Fibroblast of skin of abdomen (primary cell): ENCODE measurements at regions not wholly inside any gene's neighbourhood (a gene's known extent, or its start where the extent isn't known, plus 50 kb on each side); places are given as distances from the start of the nearest gene placed in this dataset.
"Not testable (repeated sequence)": the region's sequence is repeated elsewhere in the genome, so short reads cannot be mapped to it uniquely, and the experiment has no call there.

ENCODE experiments used
- DNase-seq: peaks from one replicate; pipeline ENCODE4 v3.0.0-alpha.2; 2013

- DNase-seq: not testable (repeated sequence)
Measured at GRCh38 chr9:39463696-39464095, 108.2 kb downstream of the SPATA31A1 start.

GRCh38 chr9:39464122-39464777, 108.8 kb downstream of the SPATA31A1 start:
- peak; percentile 82 for DNase-seq

GRCh38 chr9:39474499-39474898, 119.0 kb downstream of the SPATA31A1 start:
- DNase-seq: not testable (repeated sequence)

GRCh38 chr9:39483073-39483472, 127.6 kb downstream of the SPATA31A1 start:
- not testable (repeated sequence) for DNase-seq

GRCh38 chr9:39483880-39484279, 128.4 kb downstream of the SPATA31A1 start:
- DNase-seq: not testable (repeated sequence)

- not testable (repeated sequence) for DNase-seq
Measured at GRCh38 chr9:39484292-39484691, 128.8 kb downstream of the SPATA31A1 start.

- not testable (repeated sequence) for DNase-seq
Measured at GRCh38 chr9:39487477-39487876, 132.0 kb downstream of the SPATA31A1 start.

DNA sequence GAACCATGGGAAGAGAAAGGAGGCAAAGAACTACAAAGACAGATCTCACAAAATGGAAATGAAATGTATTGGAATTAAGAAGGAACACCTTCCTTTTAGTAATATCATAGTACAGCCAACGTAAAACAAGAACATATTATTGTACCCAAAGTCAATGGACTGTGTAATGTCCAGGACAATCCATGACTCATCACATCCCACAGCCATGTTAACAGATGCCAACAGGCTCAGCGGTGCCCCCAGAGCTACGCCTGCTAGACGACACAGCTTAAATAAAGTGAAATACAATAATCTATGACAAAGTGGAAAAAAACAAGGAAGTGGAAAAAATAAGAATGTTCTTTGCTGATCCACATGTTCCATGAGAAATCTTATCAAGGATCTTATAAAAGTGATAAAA, 140.8 kb downstream of the SPATA31A1 start:
- not testable (repeated sequence) for DNase-seq

- DNase-seq: not testable (repeated sequence)
Measured at GRCh38 chr9:39503178-39503577, 147.7 kb downstream of the SPATA31A1 start.

DNA sequence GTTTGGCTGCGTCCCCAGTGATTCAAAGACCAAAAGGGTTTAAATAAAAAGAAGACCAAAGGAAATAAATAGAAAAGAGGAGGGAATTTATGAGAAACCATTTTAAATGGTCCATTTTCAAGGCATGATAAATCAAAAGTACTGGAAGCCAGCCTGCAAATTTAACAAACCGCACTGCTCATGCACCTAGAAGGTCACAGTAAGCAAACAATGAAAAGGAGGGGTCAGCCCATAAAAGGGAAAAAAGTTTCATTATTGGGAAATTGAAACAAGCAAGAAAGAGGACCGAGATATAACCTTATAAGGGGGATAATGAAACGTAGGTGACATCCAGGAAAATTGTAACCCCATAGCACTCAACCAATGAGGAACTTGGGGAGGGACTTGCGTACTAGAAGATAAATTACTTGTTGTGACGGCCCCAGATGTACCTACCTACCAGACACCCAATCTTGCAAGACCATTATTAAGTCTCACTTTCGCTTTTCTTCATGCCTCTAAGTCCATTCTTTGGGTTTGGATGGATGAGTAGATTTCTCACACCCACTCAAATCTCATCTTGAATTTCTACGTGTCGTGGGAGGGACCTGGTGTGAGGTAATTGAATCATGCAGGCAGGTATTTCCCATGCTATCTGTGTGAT, 172.0 kb downstream of the SPATA31A1 start:
- DNase-seq: not testable (repeated sequence)

- DNase-seq: not testable (repeated sequence)
Measured at GRCh38 chr9:39532597-39532996, 177.1 kb downstream of the SPATA31A1 start.

GRCh38 chr9:39533001-39533762, 177.7 kb downstream of the SPATA31A1 start:
- DNase-seq: not testable (repeated sequence)

DNA sequence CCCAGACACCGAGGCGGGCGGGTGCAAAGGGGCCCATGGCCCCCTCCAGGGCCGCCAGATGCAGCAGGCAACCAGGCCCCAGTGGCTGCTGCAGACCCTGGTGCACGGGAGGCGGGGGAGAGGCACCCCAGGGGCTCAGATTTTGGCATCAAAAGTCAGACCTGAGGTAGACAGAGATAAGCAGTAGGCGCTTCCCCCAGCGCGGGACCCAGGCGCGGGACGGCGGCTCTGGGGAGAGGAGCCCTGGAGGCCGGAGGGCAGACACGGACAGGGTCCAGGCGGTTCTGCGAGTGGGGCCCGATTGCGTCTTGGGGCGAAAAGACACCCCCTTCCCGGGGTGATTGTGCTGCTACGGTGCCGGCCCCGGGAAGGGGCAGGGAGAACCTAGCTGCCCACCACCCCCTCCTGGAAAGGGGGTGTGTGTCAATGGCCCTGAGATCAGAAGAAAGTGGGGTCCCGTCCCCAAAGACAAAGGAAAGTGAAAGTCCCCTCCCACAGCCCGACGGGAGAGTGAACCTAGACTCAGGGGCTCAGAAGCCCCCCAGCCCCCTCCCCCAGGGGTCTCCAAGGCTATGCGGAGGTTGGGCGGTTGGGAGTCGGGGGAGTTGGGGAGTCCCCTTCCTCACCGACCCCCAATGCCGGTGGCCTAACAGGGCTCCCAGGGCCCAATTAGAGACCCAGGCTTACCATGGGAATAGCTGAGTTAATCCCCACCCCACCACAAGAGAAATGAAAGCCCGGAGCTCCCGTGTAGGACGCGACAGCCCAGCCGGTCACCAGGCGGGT, 178.5 kb downstream of the SPATA31A1 start:
- not testable (repeated sequence) for DNase-seq

DNA sequence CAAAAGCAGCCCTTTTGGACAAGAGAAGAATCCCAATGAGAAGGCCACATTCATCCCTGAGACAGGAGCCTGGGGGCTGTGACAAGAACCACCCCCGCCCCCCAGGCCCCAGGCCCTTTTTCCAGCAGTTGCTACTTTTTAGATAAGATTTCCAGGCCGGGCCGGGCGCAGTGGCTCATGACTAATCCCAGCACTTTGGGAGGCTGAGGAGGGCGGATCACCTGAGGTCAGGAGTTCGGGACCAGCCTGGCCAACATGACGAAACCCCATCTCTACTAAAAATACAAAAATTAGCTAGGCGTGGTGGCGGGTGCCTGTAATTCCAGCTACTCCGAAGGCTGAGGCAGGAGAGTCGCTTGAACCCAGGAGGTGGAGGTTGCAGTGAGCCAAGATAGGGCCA, 179.4 kb downstream of the SPATA31A1 start:
- not testable (repeated sequence) for DNase-seq

GRCh38 chr9:39542157-39542556, 186.7 kb downstream of the SPATA31A1 start:
- DNase-seq: not testable (repeated sequence)

DNA sequence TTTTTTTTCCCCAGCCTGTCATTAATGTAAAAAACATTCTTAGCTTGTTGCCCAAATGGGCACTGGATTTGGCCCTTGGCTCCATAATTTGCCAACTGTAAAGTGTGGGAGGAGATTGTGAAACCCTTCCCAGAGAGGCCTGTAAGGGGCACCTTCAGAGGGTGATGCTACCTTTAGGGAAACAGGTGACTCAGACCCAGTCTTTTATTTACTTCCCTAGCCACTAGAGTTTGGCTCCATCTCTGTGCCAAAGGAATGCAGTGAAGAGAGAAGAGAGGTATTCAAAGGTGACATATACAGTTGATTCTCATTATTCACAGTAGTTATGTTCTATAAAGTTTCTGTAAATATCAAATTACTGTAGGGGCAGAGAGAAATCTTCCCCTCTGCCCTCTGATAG, 189.6 kb downstream of the SPATA31A1 start:
- DNase-seq: not testable (repeated sequence)

DNA sequence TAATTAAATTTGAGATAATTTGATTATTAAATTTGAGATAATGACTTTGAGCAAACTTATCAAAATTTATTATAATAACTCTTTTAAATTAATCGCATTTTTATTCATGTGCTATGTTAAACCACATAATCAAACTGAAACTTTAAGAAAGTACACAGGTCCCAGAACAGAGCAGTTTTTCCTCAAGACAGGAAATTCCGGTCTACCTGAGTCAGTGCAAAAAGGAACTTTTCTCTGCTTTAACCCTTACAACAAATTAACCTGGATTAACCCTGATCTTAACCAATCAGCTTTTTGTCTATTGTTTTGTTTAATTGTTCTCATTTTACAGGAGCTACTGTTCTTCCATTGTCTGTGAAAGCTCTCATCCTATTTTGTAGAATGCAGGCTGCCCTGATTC, 195.1 kb downstream of the SPATA31A1 start:
- DNase-seq: not testable (repeated sequence)

DNA sequence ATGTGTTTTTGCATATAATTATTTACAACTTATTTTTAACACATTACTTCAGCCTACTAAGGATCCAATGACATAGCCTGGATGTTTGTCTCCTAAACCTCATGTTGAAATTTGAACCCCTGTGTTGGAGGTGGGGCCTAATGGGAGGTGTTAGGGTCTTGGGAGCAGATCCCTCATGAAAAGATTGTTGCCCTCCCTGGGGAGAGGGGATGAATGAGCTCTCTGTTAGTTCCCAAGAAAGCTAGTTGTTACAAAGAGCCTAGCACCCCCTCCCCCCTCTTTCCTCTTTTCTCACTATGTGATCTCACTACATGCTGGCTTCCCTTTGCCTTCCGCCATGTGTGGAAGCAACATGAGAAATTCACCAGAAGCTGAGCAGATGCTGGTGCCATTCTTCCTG, 196.1 kb downstream of the SPATA31A1 start:
- DNase-seq: not testable (repeated sequence)

GRCh38 chr9:39552242-39552881, 196.9 kb downstream of the SPATA31A1 start:
- not testable (repeated sequence) for DNase-seq

GRCh38 chr9:39554352-39554751, 198.9 kb downstream of the SPATA31A1 start:
- DNase-seq: not testable (repeated sequence)

DNA sequence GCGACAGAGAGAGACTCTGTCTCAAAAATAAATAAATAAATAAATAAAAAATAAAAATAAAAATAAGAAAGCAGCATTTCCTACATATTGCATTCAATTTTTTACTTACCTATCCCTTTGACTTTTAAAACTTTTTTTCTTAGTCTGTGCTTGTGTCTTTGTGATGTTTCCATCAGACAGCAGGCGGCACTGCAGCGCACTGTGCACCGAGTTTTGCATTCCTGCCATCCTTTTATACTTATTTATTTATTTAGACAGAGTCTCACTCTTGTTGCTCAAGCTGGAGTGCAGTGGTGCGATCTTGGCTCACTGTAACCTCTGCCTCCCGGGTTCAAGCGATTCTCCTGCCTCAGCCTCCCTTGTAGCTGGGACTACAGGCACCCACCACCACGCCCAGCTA, 203.9 kb downstream of the SPATA31A1 start:
- DNase-seq: not testable (repeated sequence)

GRCh38 chr9:39566782-39567181, 211.3 kb downstream of the SPATA31A1 start:
- not testable (repeated sequence) for DNase-seq
